ENCODE measurements at regions not wholly inside any gene's neighbourhood (a gene's known extent, or its start where the extent isn't known, plus 50 kb on each side); places are given as distances from the start of the nearest gene placed in this dataset.

- TF ChIP-seq CTCF (IDR thresholded peaks at IDR 0.05; ENCODE audit: control extremely low read depth in 1 of 3, insufficient read depth in 1 of 3, low read depth in 1 of 3, low read length in 3 of 3), result no peak
- TF ChIP-seq POLR2AphosphoS5 (IDR thresholded peaks at IDR 0.05; ENCODE audit: low read depth, low read length), result no peak
- no peak for TF ChIP-seq TAF1 (IDR thresholded peaks at IDR 0.05; ENCODE audit: low read depth, low read length)
- TF ChIP-seq BRCA1 (IDR thresholded peaks at IDR 0.05; ENCODE audit: low read depth, low read length), result no peak
- no peak for TF ChIP-seq EZH2 (IDR thresholded peaks at IDR 0.05; ENCODE audit: low read depth, low read length, severe bottlenecking)
- no peak for TF ChIP-seq TEAD4 (IDR thresholded peaks at IDR 0.05; ENCODE audit: low read depth, low read length)
- TF ChIP-seq CBX8 (IDR thresholded peaks at IDR 0.05; ENCODE audit: borderline replicate concordance, low read depth, low read length), result no peak
- no peak for TF ChIP-seq RNF2 (IDR thresholded peaks at IDR 0.05; ENCODE audit: borderline replicate concordance, low read depth, low read length, missing control alignments, poor library complexity, severe bottlenecking)
- no peak for TF ChIP-seq TAF7 (optimal IDR thresholded peaks at IDR 0.05; ENCODE audit: borderline replicate concordance, low read depth, low read length)
- no peak for TF ChIP-seq EGR1 (IDR thresholded peaks at IDR 0.05; ENCODE audit: borderline replicate concordance, low read depth, low read length)
- TF ChIP-seq EP300 (IDR thresholded peaks at IDR 0.05; ENCODE audit: borderline replicate concordance in 1 of 2, low read depth in 2 of 2, low read length in 2 of 2), result no peak
- no peak for TF ChIP-seq RAD21 (IDR thresholded peaks at IDR 0.05 in 1 of 2, conservative IDR thresholded peaks at IDR 0.05 in 1 of 2; ENCODE audit: low read depth in 2 of 2, low read length in 2 of 2)
- TF ChIP-seq POLR2A (IDR thresholded peaks at IDR 0.05; ENCODE audit: control extremely low read depth in 1 of 2, low read depth in 2 of 2, low read length in 2 of 2), result no peak
- no peak for TF ChIP-seq SAP30 (IDR thresholded peaks at IDR 0.05; ENCODE audit: insufficient read depth, insufficient replicate concordance, low read length)
These were observed 78.5 kb upstream of the MYCN start for GRCh38 chr2:15861898-15862297.
